ENCODE measurements at regions not wholly inside any gene's neighbourhood (a gene's known extent, or its start where the extent isn't known, plus 50 kb on each side); places are given as distances from the start of the nearest gene placed in this dataset.

DNA sequence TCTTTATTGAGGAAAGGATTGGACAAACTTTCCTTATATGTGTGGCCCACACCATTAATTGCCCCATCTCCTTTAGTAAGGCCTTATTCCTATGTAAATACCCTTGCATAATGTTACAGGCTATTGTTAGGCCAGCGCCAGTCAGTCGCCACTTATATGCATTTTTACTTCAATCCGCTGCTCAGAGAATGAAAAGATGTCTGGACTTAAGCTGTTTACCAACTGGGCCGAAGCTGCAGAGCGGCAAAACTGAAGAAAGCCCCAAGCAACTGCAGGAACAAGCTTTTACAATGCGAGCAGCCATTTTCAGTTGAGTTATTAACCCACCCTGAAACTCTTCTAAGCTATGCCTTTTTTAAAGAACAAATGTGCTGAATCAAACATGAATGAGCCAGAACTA lies 92.1 kb upstream of the OTX2 start:
- no peak for DNase-seq

GRCh38 chr14:56900726-56901125 lies 90.4 kb upstream of the OTX2 start:
- no peak for DNase-seq

DNA sequence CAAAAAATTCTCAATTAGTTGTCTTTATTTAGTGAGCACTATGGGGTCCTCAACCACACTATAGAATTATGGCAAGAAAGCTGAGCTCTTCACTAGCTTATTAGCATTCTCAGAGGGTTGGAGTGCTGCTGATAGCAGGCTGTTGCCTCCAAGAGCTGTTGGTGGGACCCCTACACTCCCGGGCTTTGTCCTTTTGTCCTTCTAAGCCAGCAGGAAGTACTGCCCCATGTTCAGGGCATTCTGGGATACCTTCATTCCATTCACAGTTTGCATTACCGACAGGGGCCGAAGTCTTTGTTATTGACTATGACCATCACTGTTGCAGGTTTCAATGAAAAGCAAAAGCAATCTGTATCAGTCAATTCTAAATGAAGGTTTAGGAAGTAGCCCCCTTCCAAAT lies 89.5 kb upstream of the OTX2 start:
- DNase-seq: no peak

GRCh38 chr14:56896922-56897321 lies 86.6 kb upstream of the OTX2 start:
- no peak for DNase-seq

DNA sequence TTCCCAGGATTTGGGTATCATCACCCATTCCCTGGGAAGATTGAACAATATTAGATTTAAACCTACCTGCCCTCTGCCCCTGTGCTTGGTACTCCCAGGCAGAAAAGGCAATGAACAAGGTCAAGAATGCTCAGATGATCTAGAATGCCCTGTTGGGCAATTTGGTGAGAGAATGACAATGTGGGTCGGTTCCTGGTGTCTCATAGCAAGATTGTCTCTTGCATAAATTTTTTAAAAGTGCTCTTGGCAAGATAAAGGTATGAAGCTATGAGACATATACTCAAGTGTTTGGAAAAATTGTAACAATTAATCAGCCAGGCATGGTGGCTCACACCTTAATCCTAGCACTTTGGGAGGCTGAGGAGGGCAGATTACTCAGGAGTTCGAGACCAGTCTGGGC lies 86.0 kb upstream of the OTX2 start:
- DNase-seq: no peak

DNA sequence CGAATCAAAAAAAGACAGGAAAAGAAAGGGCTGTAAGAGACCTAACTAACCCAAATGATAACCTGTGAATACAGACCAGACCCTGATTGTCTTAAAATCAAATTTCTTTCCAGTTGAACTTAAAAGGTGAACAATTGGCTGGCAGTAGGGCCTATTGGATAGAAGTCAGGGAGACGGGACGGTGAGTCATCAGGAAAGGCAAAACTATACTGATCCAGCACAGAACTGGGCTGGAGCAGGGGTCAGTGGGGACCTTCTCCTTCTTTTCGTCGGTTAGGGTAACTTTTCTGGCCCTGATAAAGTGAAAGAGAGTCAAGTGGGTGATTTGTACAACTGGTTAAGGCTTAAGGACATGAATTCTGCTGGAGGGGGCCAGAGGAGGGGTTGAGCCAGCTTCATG lies 84.9 kb upstream of the OTX2 start:
- no peak for DNase-seq

DNA sequence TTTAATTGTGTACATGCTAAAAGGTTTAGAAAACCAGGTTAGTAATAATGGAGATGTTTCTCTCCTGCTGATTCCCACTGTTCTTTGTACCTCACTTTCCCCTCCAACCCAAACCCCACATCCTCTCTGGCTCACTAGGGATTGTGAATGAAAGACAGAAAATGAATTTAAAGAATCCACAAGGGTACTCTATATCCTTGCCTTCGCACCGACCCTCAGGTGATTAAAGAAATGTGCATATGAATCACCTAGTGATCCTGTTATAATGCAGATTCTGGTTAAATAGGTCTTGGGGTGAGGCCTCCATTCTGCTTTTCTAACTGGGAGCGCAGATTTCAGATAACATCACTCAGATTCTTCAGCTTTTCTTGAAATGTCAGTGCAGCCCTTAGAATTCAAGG lies 84.3 kb upstream of the OTX2 start:
- DNase-seq: no peak

DNA sequence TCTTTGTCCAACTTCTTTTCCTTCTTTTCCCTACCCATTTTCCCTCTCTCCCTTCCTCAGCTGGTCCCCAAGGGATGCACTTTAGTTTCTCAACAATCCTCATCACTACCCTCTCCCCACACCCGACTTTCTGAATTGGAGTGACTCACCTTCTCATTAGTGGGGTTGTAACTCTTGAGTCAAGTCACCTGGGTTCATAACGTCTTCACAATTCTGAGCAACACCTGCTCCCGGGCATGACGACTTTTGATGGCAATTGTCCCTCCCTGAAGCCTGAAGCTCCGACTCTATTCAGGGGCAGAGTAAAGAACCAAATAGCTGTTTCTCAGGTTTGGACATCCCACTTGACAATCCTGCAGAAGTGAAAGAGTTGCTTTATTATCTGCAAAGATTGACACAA lies 82.7 kb upstream of the OTX2 start:
- no peak for DNase-seq

GRCh38 chr14:56891226-56891625 lies 80.9 kb upstream of the OTX2 start:
- DNase-seq: peak; percentile 7

DNA sequence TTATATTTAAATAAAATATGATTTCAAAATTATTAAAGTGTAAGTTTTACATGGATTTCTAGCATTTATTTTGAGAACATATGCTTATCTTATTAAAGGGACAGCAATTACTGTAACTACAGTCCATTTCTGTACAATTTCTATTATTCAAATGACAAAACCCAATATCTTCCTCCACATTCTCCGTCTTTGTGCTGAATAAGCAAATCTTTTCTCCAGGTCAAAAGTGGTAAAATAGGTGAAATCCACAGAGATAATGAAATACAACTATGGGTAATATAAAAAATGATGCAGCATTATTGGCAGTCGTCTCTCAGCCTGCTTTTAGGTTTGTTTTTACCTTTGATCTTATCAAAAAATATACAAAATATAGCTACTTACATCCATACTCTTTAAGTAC lies 79.4 kb upstream of the OTX2 start:
- DNase-seq: no peak

DNA sequence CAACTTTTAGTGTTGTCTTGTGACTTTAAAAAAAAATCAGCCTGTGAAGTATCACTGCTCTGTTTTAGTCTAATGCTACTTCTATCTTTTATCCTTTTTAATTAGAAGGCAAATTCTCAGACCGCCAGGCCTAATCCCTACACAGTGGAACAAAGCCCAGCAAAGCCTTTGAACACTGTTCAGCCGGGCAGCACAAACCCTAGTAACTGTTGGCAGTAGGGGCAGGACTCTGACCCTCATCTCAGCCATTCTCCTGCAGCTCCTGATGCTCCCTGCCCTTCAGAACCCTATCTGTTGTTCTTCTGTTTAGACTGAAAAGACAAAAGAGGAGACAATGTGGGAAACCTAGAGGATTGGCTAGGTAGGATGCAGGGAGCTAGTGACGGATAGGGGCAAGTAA lies 78.0 kb upstream of the OTX2 start:
- no peak for DNase-seq

- no peak for DNase-seq
Observed at GRCh38 chr14:56887216-56887615, 76.9 kb upstream of the OTX2 start.

GRCh38 chr14:56886471-56887062 lies 76.3 kb upstream of the OTX2 start:
- DNase-seq: no peak

- DNase-seq: no peak
Observed at GRCh38 chr14:56885825-56886224, 75.5 kb upstream of the OTX2 start.

GRCh38 chr14:56884617-56885016 lies 74.3 kb upstream of the OTX2 start:
- DNase-seq: no peak

GRCh38 chr14:56881181-56881580 lies 70.9 kb upstream of the OTX2 start:
- no peak for DNase-seq

DNA sequence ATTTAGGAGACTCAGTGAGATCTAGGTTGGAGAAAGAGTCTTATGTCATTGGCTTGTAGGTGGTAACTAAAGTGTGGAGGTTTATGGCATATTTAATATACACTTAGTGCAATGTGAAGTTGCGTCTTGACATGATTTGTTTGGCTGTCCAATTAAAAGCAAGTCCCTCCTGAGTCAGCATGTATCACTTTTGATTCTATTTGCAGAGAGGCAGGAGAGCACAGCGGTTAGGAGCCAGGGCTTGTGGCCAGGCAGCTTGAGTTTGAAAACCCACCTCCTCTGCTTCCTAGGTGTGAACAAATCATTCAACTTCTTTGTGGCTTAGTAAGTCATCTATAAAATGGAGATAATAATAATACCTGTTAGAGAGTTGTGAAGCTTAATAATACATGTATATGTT lies 68.5 kb upstream of the OTX2 start:
- no peak for DNase-seq

DNA sequence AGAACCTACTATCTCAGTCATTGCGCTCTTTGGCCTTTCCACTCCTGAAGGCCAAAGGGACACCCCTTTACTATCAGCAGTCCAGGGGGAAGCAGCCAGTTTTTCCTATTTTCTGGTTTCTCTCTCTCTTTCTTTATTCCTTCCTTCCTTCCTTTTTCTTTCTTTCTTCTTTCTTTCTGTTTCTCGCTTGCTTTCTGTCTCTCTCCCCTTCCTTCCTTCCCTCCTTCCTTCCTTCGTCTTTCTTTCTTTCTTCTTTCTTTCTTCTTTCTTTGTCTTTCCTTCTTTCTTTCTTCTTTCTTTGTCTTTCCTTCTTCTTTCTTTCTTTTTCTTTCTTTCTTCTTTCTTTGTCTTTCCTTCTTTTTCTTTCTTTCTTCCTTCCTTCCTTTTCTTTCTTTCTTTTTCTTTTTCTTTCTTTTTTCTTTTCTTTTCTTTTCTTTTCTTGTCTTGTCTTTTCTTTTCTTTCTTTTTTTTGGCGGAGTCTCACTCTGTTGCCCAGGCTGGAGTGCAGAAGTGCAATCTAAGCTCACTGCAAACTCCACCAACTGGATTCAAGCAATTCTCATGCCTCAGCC lies 64.9 kb upstream of the OTX2 start:
- no peak for DNase-seq

DNA sequence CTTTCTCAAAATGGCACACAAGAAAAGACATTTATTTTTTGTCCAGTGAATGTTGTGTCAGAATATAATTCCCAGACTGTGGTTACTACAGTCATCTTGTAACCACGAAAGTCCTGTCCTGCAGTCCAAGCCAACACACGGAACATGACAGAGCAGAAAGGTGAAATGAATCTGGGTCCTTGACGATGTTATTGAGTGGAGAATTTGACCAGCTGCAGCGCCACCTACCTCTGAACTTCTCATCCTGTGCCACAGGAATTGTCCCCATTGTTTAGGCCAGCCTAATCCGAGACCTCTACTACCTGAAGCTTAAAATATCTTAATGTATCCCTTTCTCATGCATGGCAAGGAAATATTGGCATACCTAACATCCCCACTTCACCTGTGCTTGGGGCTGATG lies 64.1 kb upstream of the OTX2 start:
- DNase-seq: no peak

DNA sequence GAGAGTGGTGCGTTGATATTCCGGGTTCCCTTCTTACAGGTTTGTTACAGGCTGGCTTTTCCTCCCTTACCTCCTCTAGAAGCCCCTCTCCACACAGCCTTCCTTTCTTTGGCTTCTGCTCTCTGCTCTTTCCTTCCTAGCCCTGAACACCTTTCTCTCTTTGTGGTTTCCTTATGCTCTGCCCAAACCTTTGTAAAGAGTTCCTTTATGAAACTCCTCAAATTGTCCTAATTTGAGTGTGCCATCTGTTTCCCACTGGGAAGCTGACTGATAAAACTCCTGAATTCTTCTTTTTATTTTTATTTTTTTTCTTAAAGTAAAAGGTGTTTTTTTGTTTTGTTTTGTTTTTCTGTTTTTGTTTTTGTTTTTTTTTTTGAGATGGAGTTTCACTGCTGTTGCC lies 60.1 kb upstream of the OTX2 start:
- DNase-seq: no peak

- no peak for DNase-seq
Observed at GRCh38 chr14:56868660-56869059, 58.4 kb upstream of the OTX2 start.

- no peak for DNase-seq
Observed at GRCh38 chr14:56862836-56863235, 52.6 kb upstream of the OTX2 start.

DNA sequence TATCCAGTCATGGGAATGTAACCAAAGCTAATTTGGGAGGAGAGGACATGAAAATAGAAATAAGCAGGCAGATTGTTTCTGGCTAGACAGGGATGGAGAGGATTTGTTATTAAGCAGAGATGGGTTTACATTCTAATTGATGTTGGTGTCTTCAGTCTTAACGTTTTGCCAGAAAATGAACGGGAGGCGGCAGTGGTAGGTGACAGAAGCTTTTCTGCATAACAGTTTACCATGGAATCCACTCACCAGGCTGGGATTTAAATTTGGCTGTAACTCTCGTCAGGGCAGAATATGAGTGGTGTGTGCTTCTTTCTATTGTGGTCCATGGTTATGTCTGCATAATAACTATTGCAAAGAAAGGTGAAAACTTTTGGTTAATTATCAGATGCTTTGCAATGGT lies 50.2 kb upstream of the OTX2 start:
- DNase-seq: no peak
